Kidney (tissue), 13 donors: ENCODE measurements at regions not wholly inside any gene's neighbourhood (a gene's known extent, or its start where the extent isn't known, plus 50 kb on each side); places are given as distances from the start of the nearest gene placed in this dataset.

ENCODE experiments used
- DNase-seq, 5 donors: peaks; one replicate each; pipeline ENCODE4 v3.0.0-alpha.2; 2013 to 2020
- FAIRE-seq: peaks from 2 replicates; lab custom pipeline; 2012; peaks lifted over from hg19 to GRCh38; lab: Jason Lieb, UNC
- H3K27ac ChIP-seq, 2 donors: one replicate each; pipeline ENCODE4 v1.7.0; 2013; ENCODE audit warnings: low read depth in 2 of 2, low read length in 2 of 2, inconsistent platforms in 1 of 2
- H3K27me3 ChIP-seq: one replicate; pipeline ENCODE4 v1.7.1; 2013; ENCODE audit warnings: low read length, inconsistent platforms; ENCODE audit not compliant: control insufficient read depth, insufficient read depth
- H3K36me3 ChIP-seq, 3 donors: one replicate each; pipeline versions ENCODE4 v1.7.0 to v1.7.1; 2013; ENCODE audit warnings: low read length in 3 of 3, control low read depth in 1 of 3, inconsistent platforms in 1 of 3; ENCODE audit not compliant: insufficient read depth in 3 of 3, control insufficient read depth in 2 of 3
- H3K4me1 ChIP-seq, 3 donors: one replicate each; pipeline versions ENCODE4 v1.7.0 to v1.7.1; 2013; ENCODE audit warnings: low read length in 3 of 3, inconsistent platforms in 1 of 3, low read depth in 1 of 3; ENCODE audit not compliant: control insufficient read depth in 2 of 3, insufficient read depth in 2 of 3
- H3K4me3 ChIP-seq, 3 donors: one replicate each; pipeline versions ENCODE4 v1.7.0 to v1.8.1; 2013; ENCODE audit warnings: low read length in 3 of 3, control low read depth in 1 of 3, inconsistent platforms in 1 of 3
- H3K9ac ChIP-seq, 3 donors: one replicate each; pipeline versions ENCODE4 v1.7.0 to v1.7.1; 2013; ENCODE audit warnings: low read length in 3 of 3, control low read depth in 1 of 3, inconsistent platforms in 1 of 3
- H3K9me3 ChIP-seq, 3 donors: one replicate each; pipeline versions ENCODE4 v1.7.0 to v1.7.1; 2013; ENCODE audit warnings: low read length in 3 of 3, control low read depth in 1 of 3, inconsistent platforms in 1 of 3; ENCODE audit not compliant: control insufficient read depth in 2 of 3, insufficient read depth in 1 of 3
- intact Hi-C: fragments of 100-400 bp; cut with DNase I; formaldehyde crosslinking; loops from one replicate; pipeline ENCODE4 v1.11.1; 2022
- TF ChIP-seq, protein P1 (sequence below): IDR thresholded peaks from 3 replicates; pipeline ENCODE4 v1.5.1; 2012; ENCODE audit warnings: mild to moderate bottlenecking, moderate library complexity, borderline replicate concordance; ENCODE audit not compliant: insufficient read depth; ENCODE audit errors: extremely low read depth
- donor health status: control.
- donor health status: control.
- donor health status: control.
- donor health status: control.
- donor health status: control.
- donor health status: DM: yes; HTN: yes; CAD: no.
- donor health status: Normal renal cell carcinoma (clear cell type).

GRCh38 chr12:22900401-22900800 lies 275.4 kb downstream of the ETNK1 start:
- no peak for FAIRE-seq
- no peaks in the 10 kb centered on the region for H3K27me3 ChIP-seq
- H3K4me3 ChIP-seq, result no peak overlapping the region
- H3K27ac ChIP-seq, result no peak overlapping the region
- TF ChIP-seq, protein P1, sequence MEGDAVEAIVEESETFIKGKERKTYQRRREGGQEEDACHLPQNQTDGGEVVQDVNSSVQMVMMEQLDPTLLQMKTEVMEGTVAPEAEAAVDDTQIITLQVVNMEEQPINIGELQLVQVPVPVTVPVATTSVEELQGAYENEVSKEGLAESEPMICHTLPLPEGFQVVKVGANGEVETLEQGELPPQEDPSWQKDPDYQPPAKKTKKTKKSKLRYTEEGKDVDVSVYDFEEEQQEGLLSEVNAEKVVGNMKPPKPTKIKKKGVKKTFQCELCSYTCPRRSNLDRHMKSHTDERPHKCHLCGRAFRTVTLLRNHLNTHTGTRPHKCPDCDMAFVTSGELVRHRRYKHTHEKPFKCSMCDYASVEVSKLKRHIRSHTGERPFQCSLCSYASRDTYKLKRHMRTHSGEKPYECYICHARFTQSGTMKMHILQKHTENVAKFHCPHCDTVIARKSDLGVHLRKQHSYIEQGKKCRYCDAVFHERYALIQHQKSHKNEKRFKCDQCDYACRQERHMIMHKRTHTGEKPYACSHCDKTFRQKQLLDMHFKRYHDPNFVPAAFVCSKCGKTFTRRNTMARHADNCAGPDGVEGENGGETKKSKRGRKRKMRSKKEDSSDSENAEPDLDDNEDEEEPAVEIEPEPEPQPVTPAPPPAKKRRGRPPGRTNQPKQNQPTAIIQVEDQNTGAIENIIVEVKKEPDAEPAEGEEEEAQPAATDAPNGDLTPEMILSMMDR, result no peak
- intact Hi-C loops, result no loop called here
- DNase-seq, result no peak
- no peaks in the 10 kb centered on the region for H3K4me1 ChIP-seq
- no peaks in the 10 kb centered on the region for H3K9me3 ChIP-seq
- H3K36me3 ChIP-seq, result no peaks in the 10 kb centered on the region
- no peak overlapping the region for H3K9ac ChIP-seq

GRCh38 chr12:22904485-22904884 lies 279.5 kb downstream of the ETNK1 start:
- no peak overlapping the region for H3K9ac ChIP-seq
- H3K27ac ChIP-seq, result no peak overlapping the region
- TF ChIP-seq, protein P1, result no peak
- no peaks in the 10 kb centered on the region for H3K27me3 ChIP-seq
- no peak for FAIRE-seq
- H3K4me3 ChIP-seq, result no peak overlapping the region
- intact Hi-C loops, result no loop called here
- H3K36me3 ChIP-seq, result no peaks in the 10 kb centered on the region
- no peak for DNase-seq
- H3K9me3 ChIP-seq, result no peaks in the 10 kb centered on the region
- H3K4me1 ChIP-seq, result no peaks in the 10 kb centered on the region

DNA sequence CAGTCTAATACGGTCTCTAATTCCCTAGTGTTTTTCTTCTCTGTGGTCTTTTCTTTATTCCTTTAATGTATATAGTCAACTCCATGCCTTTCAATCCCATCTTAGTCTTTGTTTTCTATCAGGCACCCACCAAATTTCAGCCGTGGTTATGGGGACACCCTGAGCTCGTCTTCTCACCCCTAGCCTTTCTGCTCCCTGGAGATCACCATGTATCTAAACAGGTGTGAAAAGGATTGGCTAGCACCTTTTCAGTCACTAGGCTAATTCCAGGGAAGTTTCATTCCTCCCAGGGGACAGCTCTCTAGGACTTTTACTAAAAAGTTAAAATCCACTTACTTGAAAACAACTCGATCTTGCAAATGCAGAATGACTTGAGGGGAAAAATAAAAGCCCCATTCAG lies 291.3 kb downstream of the ETNK1 start:
- H3K27ac ChIP-seq, result no peak overlapping the region
- no peak for FAIRE-seq
- no peaks in the 10 kb centered on the region for H3K9me3 ChIP-seq
- no peaks in the 10 kb centered on the region for H3K4me1 ChIP-seq
- H3K36me3 ChIP-seq, result no peaks in the 10 kb centered on the region
- H3K9ac ChIP-seq, result no peak overlapping the region
- no peak for DNase-seq
- no peaks in the 10 kb centered on the region for H3K27me3 ChIP-seq
- no peak overlapping the region for H3K4me3 ChIP-seq
- intact Hi-C loops, result no loop called here
- TF ChIP-seq, protein P1, result no peak

DNA sequence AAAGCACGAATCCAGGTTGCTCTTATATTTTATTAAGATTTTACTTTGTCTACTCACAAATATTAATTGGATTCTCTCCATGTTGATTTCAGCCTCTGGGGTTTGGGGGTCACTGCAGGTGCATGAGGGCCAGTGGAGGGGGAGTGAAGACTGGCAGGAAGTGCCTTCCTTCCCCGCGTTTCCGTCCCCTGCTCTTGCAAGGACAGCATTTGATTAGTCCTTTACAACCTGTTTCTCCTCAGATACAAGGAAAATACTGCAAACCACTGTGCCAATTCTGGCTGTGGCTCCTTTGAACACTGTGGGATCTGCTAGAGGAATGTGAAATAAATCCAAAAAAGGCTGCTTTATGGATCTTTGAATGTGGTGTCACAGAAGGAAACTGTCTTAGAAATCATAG lies 291.8 kb downstream of the ETNK1 start:
- no peaks in the 10 kb centered on the region for H3K27me3 ChIP-seq
- H3K27ac ChIP-seq, result no peak overlapping the region
- H3K4me1 ChIP-seq, result no peaks in the 10 kb centered on the region
- no peaks in the 10 kb centered on the region for H3K9me3 ChIP-seq
- H3K36me3 ChIP-seq, result no peaks in the 10 kb centered on the region
- H3K4me3 ChIP-seq, result no peak overlapping the region
- intact Hi-C loops, result no loop called here
- FAIRE-seq (no peak), DNase-seq (no peak)
- TF ChIP-seq, protein P1, result no peak
- H3K9ac ChIP-seq, result no peak overlapping the region
